Neural cell (in vitro differentiated cells): ENCODE measurements at regions not wholly inside any gene's neighbourhood (a gene's known extent, or its start where the extent isn't known, plus 50 kb on each side); places are given as distances from the start of the nearest gene placed in this dataset.

Experiments used
- CTCF ChIP-seq: fragments of 450-650 bp; IDR thresholded peaks from 2 replicates; pipeline ENCODE4 v1.5.1; 2014; ENCODE audit warnings: antibody characterized with exemption, mild to moderate bottlenecking, moderate library complexity; ENCODE audit not compliant: poor library complexity, severe bottlenecking
- EZH2 ChIP-seq: fragments of 200-600, 300-800 bp; shearing (Covaris generic), sonication (generic); IDR thresholded peaks from 2 replicates; pipeline ENCODE4 v1.6.1; 2014; ENCODE audit warnings: antibody characterized with exemption, low read length, borderline replicate concordance, mild to moderate bottlenecking; ENCODE audit not compliant: insufficient read depth, poor library complexity, severe bottlenecking
- MXI1 ChIP-seq: fragments of 450-650 bp; conservative IDR thresholded peaks from 2 replicates; pipeline ENCODE4 v1.6.1; 2014; ENCODE audit warnings: antibody characterized with exemption, mild to moderate bottlenecking; ENCODE audit not compliant: poor library complexity, severe bottlenecking
- POLR2AphosphoS5 ChIP-seq: IDR thresholded peaks from 2 replicates; pipeline ENCODE4 v1.6.1; 2012
- RAD21 ChIP-seq: fragments of 450-650 bp; conservative IDR thresholded peaks from 2 replicates; pipeline ENCODE4 v1.6.1; 2014; ENCODE audit warnings: antibody characterized with exemption, mild to moderate bottlenecking, moderate library complexity
- SMC3 ChIP-seq: fragments of 450-650 bp; conservative IDR thresholded peaks from 2 replicates; pipeline ENCODE4 v1.6.1; 2014; ENCODE audit warnings: antibody characterized with exemption, mild to moderate bottlenecking, moderate library complexity; ENCODE audit not compliant: poor library complexity
- TF ChIP-seq, protein P1 (sequence below): IDR thresholded peaks from 2 replicates; pipeline ENCODE4 v1.6.1; 2012; ENCODE audit warnings: borderline replicate concordance

GRCh38 chr10:44749151-44749550 lies 162.0 kb upstream of the TMEM72 start:
- no peak for TF ChIP-seq CTCF
- no peak for TF ChIP-seq EZH2
- TF ChIP-seq SMC3, result no peak
- TF ChIP-seq RAD21, result no peak
- TF ChIP-seq POLR2AphosphoS5, result no peak
- TF ChIP-seq MXI1, result no peak
- TF ChIP-seq, protein P1, sequence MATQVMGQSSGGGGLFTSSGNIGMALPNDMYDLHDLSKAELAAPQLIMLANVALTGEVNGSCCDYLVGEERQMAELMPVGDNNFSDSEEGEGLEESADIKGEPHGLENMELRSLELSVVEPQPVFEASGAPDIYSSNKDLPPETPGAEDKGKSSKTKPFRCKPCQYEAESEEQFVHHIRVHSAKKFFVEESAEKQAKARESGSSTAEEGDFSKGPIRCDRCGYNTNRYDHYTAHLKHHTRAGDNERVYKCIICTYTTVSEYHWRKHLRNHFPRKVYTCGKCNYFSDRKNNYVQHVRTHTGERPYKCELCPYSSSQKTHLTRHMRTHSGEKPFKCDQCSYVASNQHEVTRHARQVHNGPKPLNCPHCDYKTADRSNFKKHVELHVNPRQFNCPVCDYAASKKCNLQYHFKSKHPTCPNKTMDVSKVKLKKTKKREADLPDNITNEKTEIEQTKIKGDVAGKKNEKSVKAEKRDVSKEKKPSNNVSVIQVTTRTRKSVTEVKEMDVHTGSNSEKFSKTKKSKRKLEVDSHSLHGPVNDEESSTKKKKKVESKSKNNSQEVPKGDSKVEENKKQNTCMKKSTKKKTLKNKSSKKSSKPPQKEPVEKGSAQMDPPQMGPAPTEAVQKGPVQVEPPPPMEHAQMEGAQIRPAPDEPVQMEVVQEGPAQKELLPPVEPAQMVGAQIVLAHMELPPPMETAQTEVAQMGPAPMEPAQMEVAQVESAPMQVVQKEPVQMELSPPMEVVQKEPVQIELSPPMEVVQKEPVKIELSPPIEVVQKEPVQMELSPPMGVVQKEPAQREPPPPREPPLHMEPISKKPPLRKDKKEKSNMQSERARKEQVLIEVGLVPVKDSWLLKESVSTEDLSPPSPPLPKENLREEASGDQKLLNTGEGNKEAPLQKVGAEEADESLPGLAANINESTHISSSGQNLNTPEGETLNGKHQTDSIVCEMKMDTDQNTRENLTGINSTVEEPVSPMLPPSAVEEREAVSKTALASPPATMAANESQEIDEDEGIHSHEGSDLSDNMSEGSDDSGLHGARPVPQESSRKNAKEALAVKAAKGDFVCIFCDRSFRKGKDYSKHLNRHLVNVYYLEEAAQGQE, result no peak
